A673 (cell line): ENCODE measurements at regions not wholly inside any gene's neighbourhood (a gene's known extent, or its start where the extent isn't known, plus 50 kb on each side); places are given as distances from the start of the nearest gene placed in this dataset.
"Not testable (repeated sequence)": the region's sequence is repeated elsewhere in the genome, so short reads cannot be mapped to it uniquely, and the experiment has no call there.

Experiments
- BruUV-seq: library from RNA; stranded (reverse); fragments of 400-500 nt; replicated peaks from 2 replicates; lab custom pipeline; 2021; lab: Mats Ljungman, UMichigan
- CTCF ChIA-PET: fragments of 300-600 bp; sonication (Branson Sonifier 250); formaldehyde crosslinking; loops from one replicate; lab custom pipeline; 2022; ENCODE audit warnings: antibody characterized with exemption; lab: Charles Lee
- POLR2A ChIA-PET: fragments of 300-600 bp; sonication (Branson Sonifier 250); formaldehyde crosslinking; loops from one replicate; lab custom pipeline; 2022; ENCODE audit warnings: antibody characterized with exemption; ENCODE audit not compliant: low non-redundant PET; lab: Charles Lee
- DNase-seq: peaks from one replicate; pipeline ENCODE4 v3.0.0-alpha.2; 2015; ENCODE audit warnings: low spot score
- H3K27ac ChIP-seq: fragments of 200-600 bp; sonication (generic); 2 replicates; pipeline ENCODE4 v1.5.1; 2016; ENCODE audit warnings: mixed run types, low read depth, mild to moderate bottlenecking, mixed read lengths, antibody characterized with exemption, low read length; ENCODE audit not compliant: poor library complexity, severe bottlenecking
- H3K27me3 ChIP-seq: fragments of 200-600 bp; sonication (generic); replicated peaks from 2 replicates; pipeline ENCODE4 v1.6.1; 2017; ENCODE audit warnings: mixed run types, low read depth, mild to moderate bottlenecking, mixed read lengths, antibody characterized with exemption, low read length; ENCODE audit not compliant: insufficient read depth, poor library complexity
- H3K36me3 ChIP-seq: fragments of 200-600 bp; sonication (generic); 2 replicates; pipeline ENCODE4 v1.6.1; 2016; ENCODE audit warnings: mixed run types, mild to moderate bottlenecking, mixed read lengths, antibody characterized with exemption, low read length; ENCODE audit not compliant: insufficient read depth, poor library complexity, severe bottlenecking
- H3K4me1 ChIP-seq: fragments of 200-600 bp; sonication (generic); 2 replicates; pipeline ENCODE4 v1.6.1; 2017; ENCODE audit warnings: mixed run types, mild to moderate bottlenecking, mixed read lengths, antibody characterized with exemption, low read length; ENCODE audit not compliant: insufficient read depth, poor library complexity, severe bottlenecking
- H3K4me3 ChIP-seq: fragments of 200-600 bp; sonication (generic); 2 replicates; pipeline ENCODE4 v1.5.1; 2016; ENCODE audit warnings: low read depth, mixed run types, mild to moderate bottlenecking, mixed read lengths, low read length; ENCODE audit not compliant: poor library complexity, severe bottlenecking
- H3K9me3 ChIP-seq: fragments of 200-600 bp; sonication (generic); 2 replicates; pipeline ENCODE4 v1.6.1; 2016; ENCODE audit warnings: mixed run types, low read depth, mild to moderate bottlenecking, mixed read lengths, antibody characterized with exemption, low read length; ENCODE audit not compliant: poor library complexity, severe bottlenecking
- EZH2 ChIP-seq: fragments of 200-600 bp; sonication (generic); IDR thresholded peaks from 2 replicates; pipeline ENCODE4 v1.6.1; 2017; ENCODE audit warnings: borderline replicate concordance, low read depth, mild to moderate bottlenecking, mixed read lengths, antibody characterized with exemption, low read length; ENCODE audit not compliant: poor library complexity, severe bottlenecking
- intact Hi-C: fragments of 100-400 bp; cut with micrococcal nuclease; formaldehyde crosslinking; loops from one replicate; pipeline ENCODE4 v1.10.0; 2022; ENCODE audit not compliant: unreplicated experiment
- TF ChIP-seq, protein P1 (sequence below): fragments of 300-800, 200-600 bp; sonication (generic); conservative IDR thresholded peaks from 2 replicates; pipeline ENCODE4 v1.5.1; 2017; ENCODE audit warnings: low read depth, mild to moderate bottlenecking, antibody characterized with exemption, low read length, moderate library complexity, mixed read lengths

DNA sequence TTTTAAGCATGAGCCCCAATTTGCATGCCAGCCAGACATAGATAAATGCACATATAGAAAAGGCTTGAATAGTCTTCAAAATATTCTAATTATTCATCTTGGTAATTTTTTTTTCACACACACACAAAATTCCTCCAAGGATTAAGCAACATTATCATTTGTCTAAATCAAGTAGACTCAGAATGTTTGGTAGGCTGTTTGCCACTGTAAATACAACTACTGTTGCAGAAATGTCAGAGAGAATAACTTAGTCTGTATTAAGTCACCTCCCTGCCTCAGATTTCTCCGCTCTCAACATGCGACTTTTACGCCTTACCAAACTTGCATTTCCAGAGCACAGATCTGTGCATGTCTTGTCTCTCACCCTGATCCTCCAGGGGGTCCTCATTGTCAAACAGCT, 265.6 kb upstream of the C9orf72 start:
- BruUV-seq, result no TSS peak
- TF ChIP-seq EZH2, result no peak
- TF ChIP-seq, protein P1, sequence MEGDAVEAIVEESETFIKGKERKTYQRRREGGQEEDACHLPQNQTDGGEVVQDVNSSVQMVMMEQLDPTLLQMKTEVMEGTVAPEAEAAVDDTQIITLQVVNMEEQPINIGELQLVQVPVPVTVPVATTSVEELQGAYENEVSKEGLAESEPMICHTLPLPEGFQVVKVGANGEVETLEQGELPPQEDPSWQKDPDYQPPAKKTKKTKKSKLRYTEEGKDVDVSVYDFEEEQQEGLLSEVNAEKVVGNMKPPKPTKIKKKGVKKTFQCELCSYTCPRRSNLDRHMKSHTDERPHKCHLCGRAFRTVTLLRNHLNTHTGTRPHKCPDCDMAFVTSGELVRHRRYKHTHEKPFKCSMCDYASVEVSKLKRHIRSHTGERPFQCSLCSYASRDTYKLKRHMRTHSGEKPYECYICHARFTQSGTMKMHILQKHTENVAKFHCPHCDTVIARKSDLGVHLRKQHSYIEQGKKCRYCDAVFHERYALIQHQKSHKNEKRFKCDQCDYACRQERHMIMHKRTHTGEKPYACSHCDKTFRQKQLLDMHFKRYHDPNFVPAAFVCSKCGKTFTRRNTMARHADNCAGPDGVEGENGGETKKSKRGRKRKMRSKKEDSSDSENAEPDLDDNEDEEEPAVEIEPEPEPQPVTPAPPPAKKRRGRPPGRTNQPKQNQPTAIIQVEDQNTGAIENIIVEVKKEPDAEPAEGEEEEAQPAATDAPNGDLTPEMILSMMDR, result no peak
- intact Hi-C loops, result no loop called here
- Histone ChIP-seq H3K27me3 (peaks cover 11% of the 10 kb centered on the region), H3K4me1 (no peaks in the 10 kb centered on the region), H3K4me3 (no peak overlapping the region), H3K27ac (no peak overlapping the region), H3K9me3 (no peaks in the 10 kb centered on the region), H3K36me3 (no peaks in the 10 kb centered on the region)
- ChIA-PET POLR2A (no interaction called here), CTCF (no interaction called here)
- no peak for DNase-seq

DNA sequence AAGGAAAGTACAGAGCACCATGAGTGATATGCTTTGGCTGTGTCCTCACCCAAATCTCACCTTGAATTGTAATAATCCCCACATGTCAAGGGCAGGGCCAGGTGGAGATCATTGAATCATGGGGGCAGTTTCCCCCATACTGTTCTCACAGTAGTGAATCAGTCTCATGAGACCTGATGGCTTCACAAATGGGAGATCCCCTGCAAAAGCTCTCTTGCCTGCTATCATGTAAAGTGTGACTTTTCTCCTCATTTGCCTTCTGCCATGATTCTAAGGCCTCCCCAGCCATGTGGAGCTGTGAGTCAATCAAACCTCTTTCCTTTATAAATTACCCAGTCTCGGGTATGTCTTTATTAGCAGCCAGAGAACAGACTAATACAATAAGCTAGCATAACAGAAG, 266.5 kb upstream of the C9orf72 start:
- H3K27ac ChIP-seq, H3K4me1 ChIP-seq, CTCF ChIA-PET, DNase-seq, H3K9me3 ChIP-seq, H3K4me3 ChIP-seq, POLR2A ChIA-PET, intact Hi-C loops, BruUV-seq, H3K36me3 ChIP-seq: not testable (repeated sequence)
- H3K27me3 ChIP-seq, result peaks cover 11% of the 10 kb centered on the region

DNA sequence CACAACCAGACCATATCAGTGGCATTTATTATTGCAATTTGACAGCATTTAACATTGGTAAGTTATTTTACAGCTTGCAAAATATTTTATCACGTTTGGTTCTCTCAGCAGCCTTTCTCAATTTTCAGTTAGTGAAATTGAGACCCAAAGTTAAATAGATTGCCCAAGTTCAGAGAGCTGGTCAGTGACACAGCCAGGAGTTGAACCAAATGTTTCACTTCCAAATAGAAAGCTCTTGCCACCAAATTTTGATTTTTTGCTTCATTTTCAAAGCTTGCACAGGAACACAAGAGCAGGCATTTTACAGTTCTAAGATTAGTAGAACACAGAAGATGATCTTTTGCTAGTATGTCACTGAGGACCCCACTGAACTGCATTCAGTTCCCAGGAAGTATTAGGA, 271.5 kb upstream of the C9orf72 start:
- intact Hi-C loops, result no loop called here
- no peaks in the 10 kb centered on the region for H3K9me3 ChIP-seq
- H3K4me1 ChIP-seq, result no peaks in the 10 kb centered on the region
- TF ChIP-seq, protein P1, result no peak
- TF ChIP-seq EZH2, result no peak
- ChIA-PET POLR2A (no interaction called here), CTCF (no interaction called here)
- no peaks in the 10 kb centered on the region for H3K36me3 ChIP-seq
- no peak for DNase-seq
- H3K4me3 ChIP-seq, result no peak overlapping the region
- H3K27me3 ChIP-seq, result peaks cover 10% of the 10 kb centered on the region
- BruUV-seq, result no TSS peak
- no peak overlapping the region for H3K27ac ChIP-seq

DNA sequence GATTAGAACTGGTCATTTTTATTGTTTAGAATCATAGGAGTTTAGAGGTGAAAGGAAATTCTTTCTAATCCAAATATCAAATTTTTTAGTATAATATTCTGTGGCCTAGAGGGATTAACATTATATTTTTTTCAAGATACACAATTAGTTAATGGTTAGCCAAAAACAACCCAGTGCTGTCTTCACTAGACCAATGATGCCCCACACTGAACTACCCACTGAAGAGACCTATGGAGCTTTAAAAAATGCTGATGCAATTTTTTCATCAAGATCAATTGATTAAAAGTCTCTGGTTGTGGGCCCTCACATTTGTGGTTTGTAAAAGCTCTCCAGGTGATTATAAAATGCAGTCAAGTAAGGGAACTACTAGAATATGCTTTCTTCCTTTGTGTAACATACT, 274.1 kb upstream of the C9orf72 start:
- TF ChIP-seq, protein P1, result no peak
- no peak for TF ChIP-seq EZH2
- intact Hi-C loops, result no loop called here
- ChIA-PET CTCF (no interaction called here), POLR2A (no interaction called here)
- Histone ChIP-seq H3K4me1 (no peaks in the 10 kb centered on the region), H3K4me3 (no peak overlapping the region), H3K27ac (no peak overlapping the region), H3K27me3 (peaks cover 10% of the 10 kb centered on the region), H3K9me3 (no peaks in the 10 kb centered on the region), H3K36me3 (no peaks in the 10 kb centered on the region)
- no TSS peak for BruUV-seq
- DNase-seq, result no peak
